Right renal pelvis (tissue), 4 donors: ENCODE measurements at regions not wholly inside any gene's neighbourhood (a gene's known extent, or its start where the extent isn't known, plus 50 kb on each side); places are given as distances from the start of the nearest gene placed in this dataset.
"Not testable (repeated sequence)": the region's sequence is repeated elsewhere in the genome, so short reads cannot be mapped to it uniquely, and the experiment has no call there.

ENCODE experiments used
- DNase-seq, 4 donors: peaks; one replicate each; pipeline ENCODE4 v3.0.0-alpha.2; 2013; ENCODE audit warnings: low read depth in 4 of 4, low spot score in 3 of 4, missing footprints in 1 of 4

DNA sequence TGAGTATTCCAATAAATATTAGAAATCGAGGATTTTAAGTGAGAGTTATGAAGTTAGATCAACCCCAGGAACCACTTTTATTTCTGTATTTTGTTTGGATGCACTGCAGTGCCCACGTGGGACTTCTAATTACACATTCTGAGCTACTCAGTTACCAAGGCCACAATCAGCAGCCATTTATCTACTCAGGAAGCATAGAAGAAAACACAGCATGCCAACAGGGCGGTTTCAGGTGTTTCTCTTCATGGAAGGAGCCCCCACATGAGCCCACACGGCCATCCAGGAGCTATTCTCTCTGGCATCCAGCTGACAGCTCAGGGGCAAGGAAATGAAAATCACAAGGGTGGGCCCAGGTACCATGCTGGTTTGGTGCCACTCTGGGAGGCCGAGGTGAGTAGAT lies 266.5 kb upstream of the MKLN1 start:
- DNase-seq: no peak

DNA sequence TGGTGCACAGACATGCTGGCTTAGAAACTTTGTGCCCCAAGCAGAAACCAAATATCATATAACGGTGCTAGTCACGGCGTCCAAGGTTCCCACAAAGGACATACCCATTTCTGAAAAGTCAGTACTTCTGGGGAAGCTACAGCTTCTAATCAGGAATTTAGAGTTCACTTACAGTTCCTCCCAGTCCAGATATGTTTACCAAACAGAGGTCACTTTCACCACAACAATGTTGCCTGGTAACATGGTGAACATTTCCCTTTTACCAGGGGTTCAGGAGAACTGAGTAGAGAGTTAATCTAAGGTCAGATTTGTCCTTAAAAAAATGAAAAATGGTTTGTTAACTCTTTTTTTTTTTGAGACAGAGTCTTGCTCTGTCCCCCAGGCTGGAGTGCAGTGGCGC lies 265.9 kb upstream of the MKLN1 start:
- DNase-seq: no peak

DNA sequence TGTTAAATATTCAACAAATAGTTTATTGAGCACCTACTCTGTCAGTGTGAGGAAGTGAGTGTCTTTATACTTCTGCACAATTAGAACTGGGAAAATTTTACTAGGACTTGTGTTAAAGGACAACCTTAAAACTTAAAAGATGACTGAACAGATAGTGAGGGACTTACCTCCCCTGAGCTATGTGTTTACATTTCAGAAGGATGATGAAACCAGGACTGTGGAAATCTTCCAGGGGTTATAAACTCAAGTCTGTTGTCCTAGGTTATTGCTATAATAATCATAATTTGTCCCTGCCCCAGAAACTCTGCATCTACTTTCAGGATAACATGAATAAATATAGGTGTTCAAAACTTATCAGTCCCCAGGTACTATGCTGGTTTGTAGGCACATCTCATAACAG lies 261.0 kb upstream of the MKLN1 start:
- no peak for DNase-seq

DNA sequence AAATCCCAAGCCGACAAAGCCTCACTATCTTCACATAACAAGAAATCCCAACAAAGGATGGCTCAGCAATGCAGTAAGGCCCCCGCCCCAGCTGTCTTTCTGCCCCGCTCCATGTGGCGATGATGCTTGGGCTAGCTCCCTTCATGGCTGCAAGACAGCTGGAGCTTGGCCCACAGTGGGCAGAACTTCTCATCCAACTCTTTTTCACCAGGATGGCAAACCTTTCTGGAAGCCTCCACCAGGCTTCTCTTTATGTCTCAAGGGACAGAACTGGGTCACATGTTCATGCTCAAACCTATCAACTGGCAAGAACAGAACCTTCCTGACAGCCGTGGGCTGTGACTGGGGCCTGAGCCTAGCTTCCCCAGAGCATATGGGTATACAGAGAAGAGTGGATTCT lies 260.5 kb upstream of the MKLN1 start:
- DNase-seq: no peak

DNA sequence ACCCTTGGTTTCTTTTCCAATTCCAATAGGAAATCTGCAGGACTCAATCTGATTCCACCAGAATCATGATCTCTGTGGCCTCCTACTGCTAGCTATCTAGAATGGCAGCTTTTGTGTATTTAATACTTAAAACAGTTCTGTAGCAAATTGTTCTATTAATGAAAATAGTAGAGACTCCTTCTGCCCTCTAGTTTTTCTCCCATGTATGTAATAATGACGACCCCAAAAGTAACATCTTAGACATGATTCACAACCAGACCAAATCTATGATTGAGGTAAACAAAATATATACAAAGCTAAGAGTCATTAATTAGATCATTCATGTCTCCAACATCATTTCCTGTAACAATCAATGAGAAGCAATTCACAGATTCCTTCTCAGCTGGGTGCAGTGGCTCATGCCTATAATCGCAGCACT lies 259.1 kb upstream of the MKLN1 start:
- no peak for DNase-seq

DNA sequence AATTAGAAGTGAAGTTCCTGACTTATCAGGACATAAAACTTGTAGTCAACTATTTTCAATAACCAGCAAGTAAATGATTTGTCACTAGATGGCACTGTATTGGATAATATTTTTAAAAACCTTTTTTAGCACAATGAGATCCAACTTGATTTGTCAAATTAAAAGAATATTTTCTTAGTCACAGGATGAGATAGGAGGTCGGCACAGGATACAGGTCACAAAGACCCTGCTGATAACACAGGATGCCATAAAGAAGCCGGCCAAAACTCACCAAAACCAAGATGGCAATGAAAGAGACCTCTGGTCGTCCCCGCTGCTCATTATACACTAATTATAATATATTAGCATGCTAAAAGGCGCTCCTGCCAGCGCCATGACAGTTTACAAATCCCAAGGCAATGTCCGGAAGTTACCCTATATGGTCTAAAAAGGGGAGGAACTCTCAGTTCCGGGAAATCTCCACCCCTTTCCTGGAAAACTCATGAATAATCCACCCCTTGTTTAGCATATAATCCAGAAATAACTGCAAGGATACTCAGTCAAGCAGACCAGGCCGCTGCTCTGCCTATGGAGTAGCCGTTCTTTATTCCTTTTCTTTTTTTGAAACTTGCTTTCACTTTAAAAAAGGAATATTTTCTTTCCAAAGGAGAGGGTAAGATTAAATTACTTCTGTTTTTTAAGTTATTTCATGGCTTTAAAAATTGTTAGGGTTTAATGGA lies 255.7 kb upstream of the MKLN1 start:
- peak in 3 of 4 donors; percentile 22 to 43 (median 30) for DNase-seq

DNA sequence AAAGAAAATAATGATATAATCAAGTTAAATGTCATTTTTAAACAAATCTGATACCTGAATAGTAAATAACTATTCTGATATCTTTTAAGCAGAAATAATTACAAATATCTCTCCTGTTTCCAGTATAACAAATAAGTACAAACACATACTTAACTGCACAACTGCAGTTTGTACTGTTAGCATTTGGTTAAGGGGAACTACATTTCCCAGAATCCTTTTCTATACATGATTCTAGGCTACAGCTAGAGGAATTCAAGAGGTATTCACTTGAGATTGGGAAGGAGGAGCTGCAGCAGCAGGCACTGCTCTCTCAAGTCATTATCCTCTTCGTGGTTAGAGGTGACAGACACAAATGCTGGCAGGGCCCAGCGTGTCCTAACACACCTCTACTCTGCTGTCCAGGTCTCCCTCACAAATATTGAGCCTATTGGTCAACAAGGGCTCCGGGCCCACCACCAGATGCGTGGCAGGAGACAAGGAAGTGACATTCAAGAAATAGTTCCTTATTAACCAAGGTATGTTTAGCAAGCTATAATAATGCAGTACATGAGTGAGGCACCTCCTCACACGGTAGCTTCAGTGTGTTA lies 255.1 kb upstream of the MKLN1 start:
- DNase-seq: no peak

DNA sequence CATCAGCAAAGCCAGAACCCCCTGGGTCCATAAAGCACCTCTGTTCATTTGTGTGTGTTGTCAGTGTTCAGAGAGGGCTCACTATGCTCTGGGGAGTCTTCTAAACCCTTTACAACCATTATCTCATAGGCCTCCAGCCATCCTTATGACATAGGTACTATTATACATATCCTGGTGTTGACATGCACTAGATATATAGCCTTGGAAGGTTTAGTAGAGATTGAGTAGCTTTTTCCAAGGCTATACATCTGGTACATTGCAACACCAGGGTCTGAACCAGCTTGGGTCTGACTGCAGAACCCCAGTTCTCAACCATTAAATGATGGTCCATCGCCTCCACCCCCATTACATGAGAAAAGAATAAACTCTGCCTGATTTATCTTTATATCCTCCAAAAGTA lies 253.6 kb upstream of the MKLN1 start:
- DNase-seq: no peak

DNA sequence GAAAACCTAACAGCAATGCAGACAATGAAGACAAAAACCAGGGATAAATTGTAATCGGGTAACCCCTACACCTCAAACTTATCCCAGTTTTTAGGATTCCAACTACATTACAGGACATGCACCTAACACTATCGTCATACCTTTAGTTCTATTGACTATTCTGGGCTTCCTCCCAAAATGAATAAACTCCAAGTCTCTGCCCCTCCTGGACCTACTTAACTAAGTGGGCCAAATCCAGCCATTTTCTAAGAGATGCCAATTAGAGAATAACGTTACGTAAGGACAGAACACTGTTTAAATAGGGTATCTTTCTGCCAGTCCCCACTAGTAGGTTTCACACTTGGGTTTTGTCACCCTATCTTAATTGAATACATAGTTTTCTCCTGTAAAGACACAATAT lies 253.1 kb upstream of the MKLN1 start:
- no peak for DNase-seq

DNA sequence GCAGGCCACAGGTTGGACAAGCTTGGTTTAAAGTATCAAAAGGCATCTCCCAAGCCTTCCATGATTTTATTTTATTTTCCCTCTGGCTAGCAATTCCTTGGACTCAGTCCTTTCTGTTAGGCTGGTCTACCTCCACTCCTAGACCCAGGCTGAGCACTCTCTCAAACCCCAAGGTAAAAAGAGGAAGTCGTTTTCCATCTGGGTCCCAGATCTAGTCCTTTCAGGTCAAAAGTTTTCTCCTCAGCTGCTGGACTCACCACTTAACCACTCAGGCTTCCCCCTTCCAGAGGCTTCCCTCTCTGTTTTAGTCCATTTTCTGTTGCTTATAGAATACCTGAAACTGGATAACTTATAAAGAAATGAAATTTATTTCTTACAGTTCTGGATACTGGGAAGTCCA lies 252.3 kb upstream of the MKLN1 start:
- no peak for DNase-seq

DNA sequence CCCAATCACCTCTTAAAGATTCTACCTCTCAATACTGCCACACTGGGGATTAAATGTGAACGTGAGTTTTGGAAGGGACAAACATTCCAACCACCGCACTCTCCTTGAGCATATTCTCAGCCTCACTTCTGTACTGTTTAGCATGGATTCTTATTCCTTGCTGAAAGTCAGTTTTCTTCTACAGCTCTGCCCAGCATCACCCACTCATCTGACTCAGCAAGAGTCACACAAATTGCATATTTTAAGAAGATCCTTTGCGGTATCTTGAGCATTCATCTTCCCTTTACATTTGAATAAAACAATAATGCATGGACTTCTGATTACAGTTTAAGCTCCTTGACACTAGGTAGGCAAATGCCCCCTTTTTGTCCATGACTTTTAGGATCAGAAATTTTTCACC lies 251.6 kb upstream of the MKLN1 start:
- no peak for DNase-seq

DNA sequence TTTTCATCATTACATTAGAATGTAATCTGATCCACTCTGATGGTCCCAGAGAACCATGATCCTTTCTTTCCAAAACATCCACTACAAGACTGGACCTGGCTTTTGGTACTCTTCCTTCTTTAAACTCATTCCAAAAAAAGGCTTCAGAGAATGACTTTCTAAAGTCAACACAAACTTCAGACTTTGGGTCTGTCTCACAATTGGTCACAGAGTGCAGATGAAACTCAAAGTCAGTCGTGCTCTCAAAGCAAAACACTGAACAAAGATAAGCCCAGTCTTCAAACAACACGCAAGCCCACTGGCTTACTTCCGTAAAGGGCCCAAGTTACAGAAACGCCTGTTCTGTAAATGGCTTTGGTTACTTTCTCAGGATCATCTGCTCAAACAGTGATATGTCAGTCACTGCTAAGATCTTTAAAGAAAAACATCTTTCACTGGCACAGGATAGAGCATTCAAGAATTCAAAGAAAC lies 250.9 kb upstream of the MKLN1 start:
- no peak for DNase-seq

DNA sequence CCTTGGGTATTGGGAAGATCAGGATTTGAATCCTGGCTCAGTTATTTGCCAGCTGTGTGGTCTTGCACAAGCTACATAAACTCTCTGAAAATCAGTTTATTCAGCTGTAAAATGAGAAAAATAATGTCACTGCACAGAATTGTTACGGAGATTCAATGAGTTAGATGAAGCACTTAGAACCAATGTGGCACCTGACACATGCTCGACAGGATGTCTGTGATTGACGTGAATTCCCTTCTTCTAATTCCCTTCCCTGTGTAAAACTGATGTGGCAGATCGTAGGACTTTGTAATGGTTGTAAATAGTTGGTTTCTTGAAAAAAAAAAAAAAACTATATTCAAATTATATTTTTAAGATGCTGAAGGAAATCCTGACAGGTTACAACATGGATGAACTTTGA lies 249.9 kb upstream of the MKLN1 start:
- DNase-seq: no peak

DNA sequence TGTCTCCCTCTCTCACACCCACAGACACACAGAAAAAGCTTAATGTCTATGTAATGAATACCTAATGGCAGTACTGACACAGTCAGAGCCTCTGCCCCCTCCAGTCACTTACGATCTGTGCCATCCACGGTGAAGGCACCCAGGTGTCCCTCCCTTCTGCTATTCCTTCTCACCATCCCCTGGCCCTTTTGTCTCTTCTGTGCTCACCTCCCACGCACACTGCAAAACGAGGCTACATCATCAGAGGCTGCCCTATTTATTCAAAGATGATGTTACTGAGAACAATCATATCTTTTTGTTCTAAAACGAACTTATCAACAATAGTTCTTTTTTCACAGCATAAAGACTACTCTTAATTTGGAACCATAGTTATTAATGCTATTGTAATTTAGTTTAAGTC lies 246.9 kb upstream of the MKLN1 start:
- DNase-seq: no peak

DNA sequence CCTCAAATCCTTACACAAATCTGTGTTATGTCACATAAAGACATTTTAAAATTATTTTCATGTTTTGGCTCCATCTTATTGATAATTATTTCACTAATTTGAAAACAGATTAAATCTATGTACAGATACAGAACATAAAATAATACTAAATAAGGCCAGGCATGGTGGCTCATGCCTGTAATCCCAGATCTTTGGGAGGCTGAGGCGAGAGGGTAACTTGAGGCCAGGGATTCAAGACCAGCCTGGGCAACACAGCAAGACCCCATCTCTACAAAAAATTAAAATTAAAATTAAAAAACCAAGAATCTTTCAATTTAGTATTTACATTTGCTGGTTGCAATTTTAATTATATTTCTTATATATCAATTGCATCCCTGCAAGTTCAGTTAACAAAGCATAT lies 246.4 kb upstream of the MKLN1 start:
- DNase-seq: no peak

DNA sequence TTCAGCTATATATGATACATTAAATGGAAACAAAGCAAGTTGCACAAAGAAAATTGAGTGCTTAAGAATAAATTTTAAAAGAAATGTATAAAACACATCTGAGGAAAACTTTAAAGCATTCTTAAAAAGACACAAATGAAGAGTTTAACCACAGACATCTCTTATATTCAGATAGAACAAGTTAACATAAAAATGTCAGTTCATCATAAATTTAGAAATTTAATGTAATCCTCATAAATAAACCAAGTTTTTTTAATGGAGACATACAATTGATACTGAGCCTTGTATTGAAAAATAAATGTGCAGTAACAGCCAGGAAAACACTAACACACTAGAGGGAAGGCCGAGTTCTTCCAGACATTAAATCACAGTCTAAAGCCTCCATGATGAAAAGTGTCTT lies 243.9 kb upstream of the MKLN1 start:
- no peak for DNase-seq

DNA sequence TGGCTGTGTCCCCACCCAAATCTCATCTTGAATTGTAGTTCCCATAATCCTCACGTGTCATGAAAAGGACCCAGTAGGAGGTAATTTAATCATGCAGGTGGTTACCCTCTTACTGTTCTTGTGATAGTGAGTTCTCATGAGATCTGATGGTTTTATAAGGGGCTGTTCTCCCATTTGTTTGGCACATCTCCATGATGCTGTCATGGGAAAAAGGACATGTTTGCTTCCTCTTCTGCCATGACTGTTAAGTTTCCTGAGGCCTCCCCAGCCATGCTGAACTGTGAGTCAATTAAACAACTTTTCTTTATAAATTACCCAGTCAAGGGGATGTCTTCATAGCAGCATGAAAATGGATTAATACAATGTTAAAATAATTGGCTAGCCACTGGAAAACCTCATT lies 243.3 kb upstream of the MKLN1 start:
- DNase-seq: not testable (repeated sequence)

DNA sequence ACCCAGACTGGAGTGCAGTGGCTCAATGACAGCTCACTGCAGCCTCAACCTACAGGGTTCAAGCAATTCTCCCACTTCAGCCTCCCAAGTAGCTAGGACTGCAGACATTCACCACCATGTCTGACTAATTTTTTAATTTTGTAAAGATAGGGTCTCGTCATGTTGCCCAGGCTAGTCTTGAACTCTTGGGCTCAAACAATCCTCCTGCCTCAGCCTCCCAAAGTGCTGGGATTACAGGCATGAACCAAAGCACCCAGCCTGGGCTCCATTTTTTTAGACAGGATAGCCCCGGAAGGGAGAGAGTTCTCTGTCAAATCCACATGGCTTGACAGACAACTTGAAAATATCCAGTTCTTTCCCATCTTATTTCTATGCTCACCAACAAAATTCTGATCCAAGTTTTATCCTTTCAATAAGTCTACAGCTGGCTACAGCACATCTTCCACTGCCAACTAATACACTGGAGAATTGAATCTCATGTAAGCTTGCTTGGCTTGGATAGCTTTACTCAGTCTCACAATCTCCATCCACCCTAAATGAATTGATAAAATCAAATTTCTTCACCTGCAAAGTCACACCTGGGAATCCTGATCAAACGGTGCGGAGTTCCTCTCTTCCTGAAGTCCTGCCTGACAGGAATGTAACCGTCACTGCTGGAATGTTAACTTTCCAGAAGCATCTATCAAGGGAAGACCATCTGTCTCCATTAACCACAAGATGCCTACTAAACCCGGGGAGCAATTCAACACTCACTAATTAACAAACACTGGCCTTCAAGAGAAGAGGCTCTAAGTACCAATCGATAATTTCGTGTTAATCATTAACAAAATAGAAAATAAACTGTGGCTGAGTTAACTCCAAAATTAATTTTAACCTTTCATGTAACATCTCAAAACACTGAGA lies 239.7 kb upstream of the MKLN1 start:
- DNase-seq: no peak

DNA sequence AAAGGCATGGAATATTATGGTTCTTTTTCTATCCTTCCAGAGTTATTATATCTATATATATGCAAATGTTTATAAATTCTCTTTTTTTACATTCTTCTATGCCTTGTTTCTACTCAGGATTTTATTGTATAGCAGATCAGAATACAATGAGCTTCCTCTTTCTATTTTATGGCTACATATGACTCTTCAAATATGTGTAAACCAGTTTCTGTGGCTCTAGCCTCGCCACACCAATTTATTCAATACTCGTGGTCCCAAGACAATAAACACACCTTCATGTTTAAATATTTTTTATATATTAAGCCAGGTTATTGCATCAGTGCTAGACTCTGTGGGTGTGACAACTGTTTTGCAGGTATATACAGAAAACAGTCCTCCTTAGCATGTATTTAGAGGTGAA lies 237.5 kb upstream of the MKLN1 start:
- DNase-seq: no peak

DNA sequence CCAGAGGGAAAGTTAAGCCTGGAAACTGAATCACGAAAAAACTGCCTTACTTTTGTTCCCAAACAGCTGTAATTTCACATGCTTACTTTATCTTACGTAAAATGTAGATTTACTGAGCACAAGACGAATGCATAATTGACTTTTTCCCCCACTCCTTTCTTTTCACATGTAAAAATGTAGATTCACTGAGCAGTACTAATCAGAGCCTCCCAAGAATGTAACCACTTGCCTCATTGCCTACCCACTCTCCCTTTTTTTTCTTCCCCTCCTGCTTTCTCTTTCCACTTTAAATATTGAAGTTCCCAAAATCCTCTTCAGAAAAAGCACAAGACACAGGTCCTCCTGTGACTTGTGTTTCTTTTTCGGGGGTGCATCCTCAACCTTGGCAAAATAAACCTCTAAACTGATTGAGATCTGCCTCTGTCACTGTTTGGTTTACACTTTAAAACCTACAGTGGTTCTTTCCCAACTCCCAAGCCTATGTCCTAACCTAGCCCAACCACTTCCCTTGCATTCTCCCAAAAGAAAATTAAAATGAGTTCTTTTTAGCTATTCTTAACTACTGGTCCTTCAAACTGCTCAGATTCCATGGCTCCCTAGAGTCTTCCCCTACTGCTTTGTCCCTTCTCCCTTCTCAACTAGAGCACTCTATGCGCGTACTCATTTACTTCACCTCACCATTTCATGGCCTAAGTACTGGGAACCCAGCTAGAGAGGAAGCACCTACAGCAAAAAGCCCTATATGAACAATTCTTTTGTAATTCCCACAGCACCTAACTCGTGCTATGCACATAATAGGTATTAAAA lies 236.6 kb upstream of the MKLN1 start:
- no peak for DNase-seq

DNA sequence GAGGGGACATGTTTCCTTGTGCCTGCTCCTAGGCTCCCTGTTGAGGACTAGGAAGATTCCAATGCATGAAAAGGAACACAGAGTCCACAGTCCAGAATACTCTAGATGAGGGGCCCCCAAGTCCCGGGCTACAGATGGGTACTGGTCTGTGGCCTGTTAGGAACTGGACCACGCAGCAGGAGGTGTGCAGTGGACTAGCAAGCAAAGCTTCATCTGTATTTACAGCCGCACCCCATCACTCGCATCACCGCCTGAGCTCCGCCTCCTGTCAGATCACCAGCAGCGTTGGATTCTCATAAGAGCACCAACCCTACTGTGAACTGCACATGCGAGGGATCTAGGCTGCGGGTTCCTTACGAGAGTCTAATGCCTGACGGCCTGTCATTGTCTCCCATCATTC lies 233.0 kb upstream of the MKLN1 start:
- DNase-seq: no peak
